VCaP (cell line): ENCODE measurements at regions not wholly inside any gene's neighbourhood (a gene's known extent, or its start where the extent isn't known, plus 50 kb on each side); places are given as distances from the start of the nearest gene placed in this dataset.

Source experiments
- H3K27ac ChIP-seq: fragments of 450-650 bp; 2 replicates; pipeline ENCODE4 v1.5.1; 2017
- TF ChIP-seq, protein P1 (sequence below): fragments of 450-650 bp; conservative IDR thresholded peaks from 2 replicates; pipeline ENCODE4 v1.5.1; 2017; ENCODE audit warnings: mild to moderate bottlenecking, moderate library complexity

DNA sequence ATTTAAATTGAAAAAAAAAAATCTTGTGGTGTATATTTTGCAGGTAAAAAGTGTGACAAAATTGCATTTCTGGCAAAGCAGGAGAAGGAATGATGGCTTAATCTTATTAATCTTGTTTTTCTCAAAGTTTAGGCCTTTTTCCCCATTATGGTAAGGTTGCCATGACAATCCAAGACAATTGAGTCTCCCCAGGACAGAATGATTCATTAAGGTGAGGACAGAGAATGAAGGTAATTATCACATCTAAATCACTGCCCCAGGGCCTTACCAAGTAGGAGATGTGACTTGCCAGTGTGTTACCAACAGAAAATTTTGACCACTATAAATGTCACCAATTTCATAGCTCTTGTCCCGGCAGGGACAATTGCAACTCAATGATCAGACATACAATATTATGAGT is 439.2 kb downstream of the DNAH5 start:
- TF ChIP-seq, protein P1, sequence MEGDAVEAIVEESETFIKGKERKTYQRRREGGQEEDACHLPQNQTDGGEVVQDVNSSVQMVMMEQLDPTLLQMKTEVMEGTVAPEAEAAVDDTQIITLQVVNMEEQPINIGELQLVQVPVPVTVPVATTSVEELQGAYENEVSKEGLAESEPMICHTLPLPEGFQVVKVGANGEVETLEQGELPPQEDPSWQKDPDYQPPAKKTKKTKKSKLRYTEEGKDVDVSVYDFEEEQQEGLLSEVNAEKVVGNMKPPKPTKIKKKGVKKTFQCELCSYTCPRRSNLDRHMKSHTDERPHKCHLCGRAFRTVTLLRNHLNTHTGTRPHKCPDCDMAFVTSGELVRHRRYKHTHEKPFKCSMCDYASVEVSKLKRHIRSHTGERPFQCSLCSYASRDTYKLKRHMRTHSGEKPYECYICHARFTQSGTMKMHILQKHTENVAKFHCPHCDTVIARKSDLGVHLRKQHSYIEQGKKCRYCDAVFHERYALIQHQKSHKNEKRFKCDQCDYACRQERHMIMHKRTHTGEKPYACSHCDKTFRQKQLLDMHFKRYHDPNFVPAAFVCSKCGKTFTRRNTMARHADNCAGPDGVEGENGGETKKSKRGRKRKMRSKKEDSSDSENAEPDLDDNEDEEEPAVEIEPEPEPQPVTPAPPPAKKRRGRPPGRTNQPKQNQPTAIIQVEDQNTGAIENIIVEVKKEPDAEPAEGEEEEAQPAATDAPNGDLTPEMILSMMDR: no peak
- no peak overlapping the region for H3K27ac ChIP-seq

DNA sequence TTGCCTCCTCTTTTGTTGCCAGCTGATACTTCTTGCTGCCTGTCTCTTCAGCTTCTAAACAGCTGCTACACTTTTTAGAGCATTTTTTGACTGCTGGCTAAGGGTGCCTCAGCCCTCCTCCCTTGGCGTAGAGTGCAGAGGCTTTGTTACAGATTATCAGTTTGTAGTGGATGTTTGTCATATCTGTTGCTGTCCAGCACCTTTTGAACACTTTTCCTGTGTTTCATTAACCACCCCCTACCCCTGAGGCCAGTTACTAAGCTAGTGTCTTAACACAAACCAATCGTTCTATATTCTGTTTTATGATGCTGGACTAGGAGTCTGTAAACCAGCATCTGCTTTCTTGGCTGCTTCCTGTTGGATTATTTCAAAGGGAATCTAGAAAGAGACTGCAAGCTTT is 441.5 kb downstream of the DNAH5 start:
- H3K27ac ChIP-seq: no peak overlapping the region
- TF ChIP-seq, protein P1: no peak

DNA sequence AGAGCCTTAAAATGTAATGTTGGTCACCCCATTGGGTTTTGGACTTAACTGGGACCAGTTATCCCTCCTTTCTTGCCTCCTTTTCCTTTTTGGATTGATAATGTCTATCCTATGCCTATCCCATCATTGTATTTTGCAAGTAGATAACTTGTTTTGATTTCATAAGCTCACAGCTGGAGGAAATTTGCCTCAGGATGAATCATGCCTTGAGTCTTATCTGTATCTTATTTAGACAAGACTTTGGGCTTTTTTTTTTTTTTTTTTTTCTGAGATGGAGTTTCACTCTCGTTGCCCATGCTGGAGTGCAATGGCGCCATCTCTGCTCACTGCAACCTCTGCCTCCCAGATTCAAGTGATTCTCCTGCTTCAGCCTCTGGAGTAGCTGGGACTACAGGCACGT is 443.3 kb downstream of the DNAH5 start:
- no peak overlapping the region for H3K27ac ChIP-seq
- TF ChIP-seq, protein P1: no peak

DNA sequence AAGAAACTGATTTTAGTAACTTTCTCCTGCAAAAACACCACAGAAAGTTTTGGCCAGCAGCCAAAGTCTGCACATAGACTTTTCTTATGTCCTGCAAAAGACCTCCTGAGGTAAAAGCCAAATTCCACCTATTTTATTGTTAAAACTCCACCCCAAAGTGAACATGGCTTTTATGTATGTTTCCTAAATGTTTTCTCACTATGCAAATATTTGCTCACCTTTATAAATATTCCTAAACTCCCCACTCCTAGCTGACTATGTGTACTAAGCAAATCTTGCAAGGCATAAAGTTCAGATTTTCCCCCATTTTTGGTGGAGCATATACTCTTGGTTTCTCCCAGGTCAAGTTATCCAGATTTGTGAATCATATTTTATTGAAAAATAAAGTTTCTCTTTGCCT is 446.2 kb downstream of the DNAH5 start:
- TF ChIP-seq, protein P1: no peak
- no peak overlapping the region for H3K27ac ChIP-seq

DNA sequence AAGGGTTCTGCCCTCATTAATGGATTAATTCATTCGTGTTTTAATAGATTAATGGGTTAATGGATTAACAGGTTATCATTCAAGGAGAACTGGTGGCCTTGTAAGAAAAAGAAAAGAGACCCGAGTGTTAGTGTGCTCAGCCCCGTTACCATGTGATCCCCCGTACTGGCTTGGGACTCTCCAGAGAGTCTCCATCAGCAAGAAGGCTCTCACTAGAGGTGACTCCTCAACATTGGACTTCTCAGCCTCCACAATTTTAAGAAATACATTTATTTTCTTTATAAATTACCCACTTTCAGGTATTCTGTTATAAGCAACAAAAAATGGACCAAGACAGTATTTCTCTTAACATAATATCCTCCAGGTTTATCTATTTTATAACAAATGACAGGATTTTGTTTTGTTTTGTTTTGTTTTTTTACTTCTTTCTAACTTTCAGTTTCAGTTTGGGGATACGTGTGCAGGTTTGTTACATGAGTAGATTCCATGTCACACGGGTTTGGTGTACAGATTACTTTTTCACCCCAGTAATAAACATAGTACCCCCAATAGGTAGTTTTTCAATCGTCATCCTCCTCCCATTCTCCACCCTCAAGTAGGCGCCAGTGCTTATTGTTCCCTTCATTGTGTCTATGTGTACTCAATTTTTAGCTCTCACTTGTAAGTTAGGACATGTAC is 456.1 kb downstream of the DNAH5 start:
- TF ChIP-seq, protein P1: no peak
- no peak overlapping the region for H3K27ac ChIP-seq

DNA sequence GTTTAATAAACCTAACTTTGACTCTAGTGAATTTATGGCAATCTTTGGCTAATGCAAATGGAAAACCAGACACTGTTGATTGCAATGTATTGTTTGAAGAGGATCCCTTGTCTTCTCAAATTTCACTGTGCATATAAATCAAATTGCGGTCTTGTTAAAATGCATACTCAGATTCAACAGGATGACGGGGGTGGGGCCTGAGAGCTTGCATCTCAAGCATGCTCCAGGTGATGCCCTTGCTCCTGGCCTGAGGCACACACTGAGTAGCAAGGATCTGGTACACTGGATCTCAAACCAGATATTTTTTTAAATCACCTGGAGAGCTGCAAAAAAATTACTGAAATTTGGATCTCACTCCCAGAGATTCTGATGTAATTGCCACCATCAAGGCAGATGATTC is 463.7 kb downstream of the DNAH5 start:
- H3K27ac ChIP-seq: no peak overlapping the region; the same call in 1 of the 2 replicates
- TF ChIP-seq, protein P1: no peak

DNA sequence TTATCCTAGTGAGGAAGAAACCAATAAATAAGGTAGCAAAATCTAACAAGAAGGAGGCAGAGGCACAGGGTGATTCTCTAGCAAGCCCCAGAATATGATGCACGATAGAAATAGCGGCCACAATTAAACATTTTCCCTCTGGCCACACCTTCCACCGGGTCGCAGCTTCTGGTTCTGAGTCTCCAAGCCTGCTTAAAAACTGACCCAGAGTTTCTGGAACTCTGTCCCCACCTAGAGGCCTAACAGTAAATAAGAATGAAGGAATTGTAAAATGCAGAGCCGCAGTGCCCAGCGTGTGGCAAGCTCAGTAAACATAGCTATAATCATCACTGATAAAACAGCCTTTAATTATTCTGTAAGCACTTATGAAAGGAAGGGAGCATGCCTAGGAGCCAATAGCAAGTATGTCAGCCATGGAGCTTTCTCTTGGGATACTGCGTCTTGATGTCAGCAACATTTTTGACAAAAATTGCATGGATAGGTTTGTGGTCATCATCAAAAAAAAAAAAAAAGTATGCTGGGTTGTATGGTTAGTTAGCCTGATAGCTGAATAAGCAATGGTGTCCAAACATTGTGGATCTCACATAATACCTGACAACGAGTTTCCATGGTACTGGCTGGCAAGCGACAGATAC is 465.5 kb downstream of the DNAH5 start:
- TF ChIP-seq, protein P1: peak; percentile 92
- H3K27ac ChIP-seq: no peak overlapping the region; the same call in 1 of the 2 replicates
